COR-L47 (cell line): ENCODE measurements at regions not wholly inside any gene's neighbourhood (a gene's known extent, or its start where the extent isn't known, plus 50 kb on each side); places are given as distances from the start of the nearest gene placed in this dataset.
"Not testable (repeated sequence)": the region's sequence is repeated elsewhere in the genome, so short reads cannot be mapped to it uniquely, and the experiment has no call there.

Source experiments
- DNase-seq: peaks from one replicate; lab custom pipeline; 2025; lab: John Stamatoyannopoulos, UW

DNA sequence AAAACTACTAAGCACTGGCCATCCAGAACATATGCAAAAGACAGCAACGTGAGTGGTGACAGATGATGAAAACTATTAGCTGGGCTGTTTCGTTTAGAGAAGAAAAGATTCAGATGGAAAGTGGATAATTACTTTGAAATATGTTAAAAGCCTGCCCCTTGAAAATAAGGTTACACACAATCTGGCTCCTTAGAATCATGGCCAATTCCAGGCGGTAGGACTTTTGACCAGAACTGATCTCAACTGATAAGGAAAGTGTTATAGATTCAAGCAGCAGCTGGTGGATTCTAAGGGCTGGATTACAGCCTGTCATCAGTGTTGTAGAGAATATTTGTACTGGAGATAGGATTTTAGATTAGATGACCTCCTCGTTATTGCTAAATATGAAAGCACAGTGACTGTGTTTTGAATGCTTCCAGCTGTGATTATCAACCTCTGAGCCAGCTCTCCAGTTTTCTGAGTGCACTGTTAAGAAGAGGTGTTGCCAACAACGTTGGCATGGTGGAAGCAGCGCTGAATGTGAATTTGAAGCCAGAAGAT lies 75.1 kb downstream of the KBTBD2 start:
- not testable (repeated sequence) for DNase-seq

DNA sequence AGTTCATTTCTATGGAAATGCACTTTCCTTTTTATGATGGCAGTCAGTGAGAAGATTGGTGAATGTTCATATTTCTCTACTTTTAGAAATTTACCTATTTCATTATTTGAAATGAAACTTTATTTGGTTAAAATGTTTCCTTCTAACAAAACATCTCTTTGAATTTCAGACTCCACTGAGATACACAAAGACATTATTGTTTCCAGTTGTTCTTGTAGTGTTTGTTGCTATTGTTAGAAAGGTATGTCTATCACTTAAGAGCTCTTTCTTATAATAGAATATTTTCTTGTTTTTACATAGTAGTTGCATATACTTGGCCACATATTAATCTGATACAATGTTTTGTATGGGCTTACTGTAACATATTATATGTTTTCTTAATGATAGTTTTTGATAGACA lies 76.8 kb downstream of the KBTBD2 start:
- DNase-seq: not testable (repeated sequence)

DNA sequence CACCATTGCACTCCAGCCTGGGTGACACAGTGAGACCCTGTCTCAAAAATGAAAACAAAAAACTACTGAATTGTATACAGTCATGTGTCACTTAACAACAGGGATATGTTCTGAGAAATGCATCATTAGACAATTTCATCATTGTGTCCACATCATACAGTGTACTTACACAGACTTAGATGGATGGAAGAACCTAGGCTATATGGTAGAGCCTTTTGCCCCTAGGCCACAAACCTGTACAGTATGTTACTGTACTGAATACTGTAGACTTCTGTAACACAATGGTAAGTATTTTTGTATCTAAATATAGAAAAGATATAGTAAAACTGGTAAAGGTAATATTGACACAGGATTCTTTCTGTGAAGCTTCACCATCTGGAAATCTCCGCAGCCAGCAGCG lies 81.7 kb downstream of the KBTBD2 start:
- DNase-seq: no peak

DNA sequence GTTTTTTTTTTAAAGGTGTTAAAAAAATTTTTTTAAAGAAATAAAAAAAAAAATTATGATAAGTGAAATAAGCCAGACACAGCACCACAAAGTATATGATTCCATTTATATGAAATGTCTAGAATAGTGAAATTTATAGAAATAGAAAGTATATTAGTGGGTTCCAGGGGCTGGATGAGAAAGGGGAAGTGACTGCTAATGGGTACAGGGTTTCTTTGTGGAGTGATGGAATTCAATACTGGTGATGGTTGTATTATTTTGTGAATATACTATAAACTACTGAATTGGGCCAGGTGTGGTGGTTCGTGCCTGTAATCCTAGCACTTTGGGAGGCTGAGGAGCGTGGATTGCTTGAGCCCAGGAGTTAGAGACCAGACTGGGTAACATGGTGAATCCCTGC lies 82.2 kb downstream of the KBTBD2 start:
- DNase-seq: no peak

GRCh38 chr7:32803406-32804141 lies 88.0 kb downstream of the KBTBD2 start:
- DNase-seq: no peak

GRCh38 chr7:32802305-32802910 lies 89.2 kb downstream of the KBTBD2 start:
- DNase-seq: no peak

- not testable (repeated sequence) for DNase-seq
Measured at GRCh38 chr7:32793053-32793452, 98.5 kb downstream of the KBTBD2 start.

- not testable (repeated sequence) for DNase-seq
Measured at GRCh38 chr7:32790766-32791430, 100.7 kb downstream of the KBTBD2 start.

DNA sequence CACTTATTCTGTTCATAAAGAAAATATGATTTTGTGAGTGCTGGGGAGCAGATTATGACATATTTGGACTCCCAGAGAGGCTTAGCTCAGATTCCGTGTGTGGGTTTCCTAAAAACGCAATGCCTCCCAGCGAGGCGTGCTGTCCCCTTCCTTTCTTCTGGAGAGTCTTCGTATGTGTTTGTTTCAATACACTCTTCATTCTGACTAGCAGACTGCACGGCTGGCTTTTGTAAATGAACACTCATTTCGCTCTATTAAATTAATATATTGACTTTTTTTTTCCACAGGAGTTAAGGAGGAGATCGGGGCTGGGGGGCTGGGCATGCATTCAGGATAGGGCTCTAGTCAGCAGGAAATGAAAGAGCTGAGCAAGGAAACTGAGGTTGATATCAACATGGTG lies 102.3 kb downstream of the KBTBD2 start:
- DNase-seq: not testable (repeated sequence)

- DNase-seq: not testable (repeated sequence)
Measured at GRCh38 chr7:32788174-32788573, 103.4 kb downstream of the KBTBD2 start.

DNA sequence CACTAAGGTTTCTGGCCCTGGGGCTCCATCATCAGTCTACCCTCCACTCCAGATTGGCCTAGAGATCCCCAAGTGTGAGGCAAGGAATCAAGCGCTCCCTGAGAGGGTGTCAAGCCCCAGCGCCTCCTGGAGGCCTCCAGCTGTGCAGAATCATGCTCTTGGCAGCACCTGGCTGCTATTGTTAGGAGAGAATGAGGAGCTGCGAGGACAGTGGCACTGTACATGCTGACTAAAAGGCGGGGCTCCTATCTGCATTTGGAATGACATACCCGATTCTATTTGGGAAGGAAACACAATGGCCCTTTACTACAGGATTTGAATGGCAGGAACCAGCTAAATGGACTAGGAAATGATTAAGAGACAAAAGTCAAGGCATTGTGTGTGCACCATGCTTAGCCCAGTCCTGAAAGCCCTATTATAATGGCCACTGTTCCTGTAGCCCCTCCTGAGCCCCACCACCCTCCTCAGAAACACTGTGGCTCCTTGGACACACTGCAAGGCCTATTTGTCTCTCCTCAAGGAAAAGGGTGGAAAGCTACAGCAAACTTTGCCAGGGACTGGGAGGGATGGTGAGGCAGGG lies 106.1 kb downstream of the KBTBD2 start:
- DNase-seq: peak; percentile 48

DNA sequence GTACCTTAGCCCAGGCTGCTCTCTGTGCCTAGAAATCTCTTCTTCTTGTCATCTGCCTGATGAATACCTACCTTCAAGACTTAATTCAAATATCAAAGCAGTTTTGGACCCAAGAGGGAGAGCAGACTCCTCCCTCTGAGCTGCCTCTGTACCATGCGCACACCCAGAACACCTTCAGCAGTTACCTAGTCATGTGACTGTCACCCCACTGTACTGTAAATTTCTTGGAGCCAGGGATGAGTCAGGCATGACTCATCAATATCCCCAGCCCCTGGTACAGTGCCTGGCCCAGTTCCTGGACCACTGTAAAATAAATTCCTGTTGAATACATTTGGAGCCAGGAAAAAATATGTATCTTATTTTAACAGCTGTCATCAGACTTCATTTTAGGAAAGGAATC lies 111.7 kb downstream of the KBTBD2 start:
- not testable (repeated sequence) for DNase-seq

DNA sequence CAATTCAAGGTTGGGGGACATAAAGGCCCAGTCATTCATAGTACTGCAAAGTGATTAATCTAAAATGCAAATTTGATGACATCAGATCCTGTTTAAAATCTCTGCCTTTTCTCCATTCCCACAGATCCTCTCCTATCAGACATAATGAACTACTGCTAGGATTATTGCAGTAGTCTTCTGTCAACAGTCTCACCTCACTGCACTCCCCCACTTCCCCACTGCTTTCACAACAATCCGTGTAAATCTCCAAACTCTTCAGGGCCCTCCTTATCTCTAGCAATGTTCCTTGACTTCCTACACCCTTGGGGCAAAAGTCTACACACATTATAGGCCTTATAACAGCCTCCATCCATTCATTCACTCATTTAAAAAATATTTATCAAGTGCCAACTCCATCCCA lies 112.4 kb downstream of the KBTBD2 start:
- no peak for DNase-seq

DNA sequence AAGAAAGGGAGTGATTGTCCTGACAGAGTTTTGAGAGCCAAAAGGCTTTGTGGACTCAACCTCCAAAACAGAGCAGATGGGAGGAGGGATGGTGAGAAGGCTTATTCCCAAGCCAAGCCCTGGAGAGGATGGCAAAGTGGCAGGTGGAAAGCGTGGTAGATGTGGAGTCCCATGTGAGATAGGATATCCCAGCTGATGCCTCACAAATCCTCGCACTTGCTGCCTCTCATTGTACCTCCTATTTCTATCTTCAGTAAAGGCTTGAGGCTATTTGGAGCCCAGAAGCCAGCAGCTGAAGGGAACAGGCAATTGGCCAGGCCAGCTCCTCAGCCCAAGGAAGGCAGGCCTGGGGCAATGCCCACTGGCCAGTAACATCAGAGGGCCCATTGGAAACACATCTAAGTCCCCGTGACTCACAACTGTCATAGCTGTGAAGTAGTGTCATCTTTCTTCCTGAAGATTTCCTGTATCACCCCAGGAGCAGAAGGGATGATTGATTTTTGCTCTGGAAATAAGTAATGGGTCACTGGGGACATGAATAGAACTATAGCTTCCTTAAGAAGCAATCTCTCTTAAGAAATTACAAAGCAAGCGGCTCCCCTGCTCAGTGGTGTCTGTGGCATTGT lies 114.4 kb downstream of the KBTBD2 start:
- DNase-seq: not testable (repeated sequence)

DNA sequence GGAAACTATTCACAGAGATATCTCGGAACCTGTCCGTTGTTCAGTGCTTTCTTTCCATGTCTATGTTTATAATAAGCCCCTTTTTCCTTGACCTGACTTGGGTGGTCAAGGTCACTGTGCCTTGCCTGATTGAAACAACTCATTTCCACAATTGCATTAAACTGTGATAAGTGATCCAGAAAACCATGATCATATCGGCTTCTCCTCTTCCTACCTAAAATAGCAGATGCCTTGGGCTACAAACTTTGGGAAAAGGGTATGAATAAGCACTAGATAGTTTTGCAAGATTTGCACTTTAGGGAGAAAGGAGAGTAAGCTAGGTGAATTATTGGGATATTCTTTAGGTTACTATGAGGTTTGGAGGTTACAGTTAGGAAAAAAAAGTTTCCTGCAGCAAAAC lies 115.2 kb downstream of the KBTBD2 start:
- DNase-seq: not testable (repeated sequence)

GRCh38 chr7:32775809-32776208 lies 115.8 kb downstream of the KBTBD2 start:
- not testable (repeated sequence) for DNase-seq

DNA sequence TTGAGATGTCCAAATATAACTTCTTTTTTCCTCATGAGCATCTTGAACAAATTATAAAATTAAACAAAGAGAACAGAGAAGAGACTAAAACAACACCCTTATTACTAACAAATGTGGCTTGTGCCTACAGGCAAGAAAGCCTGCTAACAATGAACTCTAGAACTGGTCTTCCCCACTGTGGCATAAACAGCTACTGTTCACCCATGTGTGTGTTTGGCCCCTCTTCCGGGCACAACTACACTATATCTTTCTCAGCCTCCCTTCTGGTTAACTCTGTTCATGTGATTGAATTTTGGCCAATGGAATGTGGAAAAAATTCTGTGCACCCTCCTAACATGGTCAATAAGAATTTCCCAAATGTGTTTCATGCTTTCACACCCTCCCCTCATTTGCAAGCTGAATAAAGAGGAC lies 117.0 kb downstream of the KBTBD2 start:
- DNase-seq: no peak

- not testable (repeated sequence) for DNase-seq
Measured at GRCh38 chr7:32768866-32769510, 122.6 kb downstream of the KBTBD2 start.

GRCh38 chr7:32768338-32768737 lies 123.2 kb downstream of the KBTBD2 start:
- DNase-seq: not testable (repeated sequence)

- DNase-seq: not testable (repeated sequence)
Measured at GRCh38 chr7:32765649-32766251, 125.8 kb downstream of the KBTBD2 start.

DNA sequence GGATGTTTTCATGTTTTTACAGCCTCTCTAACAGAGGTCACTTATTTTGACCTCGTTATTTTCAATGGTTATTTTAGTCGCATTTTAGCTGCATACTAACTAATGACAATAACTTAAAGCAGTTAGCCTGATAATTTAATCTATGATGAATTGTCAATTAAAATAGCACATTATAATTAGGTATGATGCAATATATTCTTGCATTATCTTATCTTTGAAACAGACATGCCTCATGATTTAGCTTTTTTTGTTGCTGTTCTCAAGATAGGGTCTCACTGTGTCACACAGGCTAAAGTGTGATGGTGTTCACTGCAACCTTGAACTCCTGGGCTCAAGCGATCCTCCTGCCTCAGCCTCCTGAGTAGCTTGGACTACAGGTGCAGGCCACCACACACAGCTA lies 126.4 kb downstream of the KBTBD2 start:
- no peak for DNase-seq
